Stimulated activated naive CD8-positive, alpha-beta T cell treated with anti-CD3 and anti-CD28 coated beads, Interleukin-15, Interleukin-2, amounts not matched to agents 100 U/mL and 50 U/mL, for 24 hours (primary cell): ENCODE measurements at regions not wholly inside any gene's neighbourhood (a gene's known extent, or its start where the extent isn't known, plus 50 kb on each side); places are given as distances from the start of the nearest gene placed in this dataset.

ENCODE experiments used
- ATAC-seq: fragments of 150-1000 bp; cut with Tn5 transposase; one replicate; pipeline ENCODE4 v1.10.0; 2021
- DNase-seq: peaks from one replicate; pipeline ENCODE4 v3.0.0; 2021

GRCh38 chr4:180567080-180567479 lies 1676.1 kb upstream of the TENM3 start:
- ATAC-seq (no peak), DNase-seq (no peak)

- DNase-seq, result no peak
- no peak for ATAC-seq
Observed at GRCh38 chr4:180571516-180572055, 1671.6 kb upstream of the TENM3 start.

DNA sequence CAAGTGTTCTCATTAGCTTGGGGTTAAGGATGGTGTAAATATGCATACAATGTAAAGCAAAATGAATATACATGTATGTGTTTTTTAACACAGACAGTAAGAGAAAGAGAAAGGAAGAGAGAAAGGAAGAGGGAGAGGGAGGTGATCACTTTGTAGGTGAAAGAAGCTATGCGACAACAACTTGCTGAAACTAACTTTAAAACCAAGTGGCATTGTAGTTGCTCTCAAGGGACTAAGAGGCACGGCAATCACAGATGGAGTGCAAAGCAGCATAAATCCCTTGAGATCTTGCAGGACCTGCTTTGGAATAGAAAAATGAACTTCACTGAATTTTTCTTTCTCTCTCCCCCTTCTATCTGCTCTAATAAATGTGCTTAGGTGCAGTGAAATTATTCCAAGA lies 1665.0 kb upstream of the TENM3 start:
- no peak for DNase-seq
- ATAC-seq, result no peak

DNA sequence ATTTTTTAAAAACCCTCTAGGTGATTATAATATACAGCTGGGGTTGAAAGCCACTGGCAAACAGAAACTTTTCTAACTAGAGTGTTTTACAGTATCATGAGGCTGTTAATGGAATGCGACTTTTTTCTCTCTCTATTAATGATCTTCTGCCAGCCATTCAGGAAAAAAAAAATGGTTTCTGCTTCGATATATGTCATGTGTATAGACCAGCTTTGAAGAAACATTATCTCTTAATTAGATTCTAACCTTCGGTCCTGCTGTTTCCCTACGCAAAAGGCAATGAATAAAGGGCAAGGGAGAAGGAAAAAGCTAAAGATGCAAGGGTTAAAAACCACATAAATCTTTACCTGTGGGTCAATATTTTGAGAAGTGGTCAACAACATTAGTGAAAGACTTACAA lies 1662.1 kb upstream of the TENM3 start:
- ATAC-seq (no peak), DNase-seq (no peak)

GRCh38 chr4:180587379-180587778 lies 1655.8 kb upstream of the TENM3 start:
- ATAC-seq (no peak), DNase-seq (no peak)

DNA sequence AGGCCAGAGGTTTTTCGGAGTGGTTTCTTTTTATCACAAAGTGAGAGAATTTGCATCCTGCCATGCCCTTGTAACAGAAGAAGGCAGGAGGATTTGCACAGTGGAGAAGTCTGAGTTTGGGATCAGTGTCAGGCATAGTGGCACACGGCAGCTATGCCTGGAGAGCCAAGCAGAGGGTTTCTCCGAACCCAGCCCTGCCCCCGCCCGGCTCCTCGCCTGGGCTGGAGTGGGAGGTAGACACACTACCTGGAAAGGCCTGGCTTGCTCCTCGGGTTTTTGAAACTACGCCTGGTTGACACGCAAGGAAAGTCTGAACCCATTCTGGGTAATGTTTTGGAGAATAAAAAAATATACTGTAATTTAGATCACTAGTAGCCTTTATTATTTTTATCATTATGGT lies 1653.6 kb upstream of the TENM3 start:
- no peak for ATAC-seq
- DNase-seq, result no peak

DNA sequence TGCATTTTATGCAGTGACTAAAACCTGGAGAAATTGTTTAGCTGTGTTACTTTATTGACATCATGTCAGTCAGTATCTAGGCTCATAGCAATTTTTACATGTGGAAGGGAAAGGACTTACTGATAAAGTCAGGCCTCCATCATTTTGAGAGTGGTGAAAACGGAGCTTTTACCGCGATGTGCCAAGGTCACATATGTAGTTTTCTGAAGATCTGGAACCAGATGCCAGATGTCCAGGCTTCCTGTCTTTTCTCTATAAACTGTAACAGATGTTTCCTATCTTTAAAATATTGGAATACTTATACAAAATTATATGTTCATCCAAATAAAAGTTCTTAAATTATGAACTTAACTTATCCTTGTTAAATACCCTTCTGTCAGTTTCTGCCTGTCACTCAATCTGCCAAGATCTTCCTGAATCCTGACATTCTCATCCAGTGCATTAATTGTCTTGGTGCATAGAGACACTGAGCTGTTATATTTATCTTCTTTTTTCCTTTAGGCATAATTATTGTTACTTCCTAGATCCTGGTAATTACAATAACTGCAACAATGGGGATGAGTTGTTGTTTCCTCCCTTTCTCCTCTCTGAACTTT lies 1646.2 kb upstream of the TENM3 start:
- DNase-seq (no peak), ATAC-seq (no peak)

GRCh38 chr4:180598281-180598680 lies 1644.9 kb upstream of the TENM3 start:
- no peak for ATAC-seq
- DNase-seq, result no peak

DNA sequence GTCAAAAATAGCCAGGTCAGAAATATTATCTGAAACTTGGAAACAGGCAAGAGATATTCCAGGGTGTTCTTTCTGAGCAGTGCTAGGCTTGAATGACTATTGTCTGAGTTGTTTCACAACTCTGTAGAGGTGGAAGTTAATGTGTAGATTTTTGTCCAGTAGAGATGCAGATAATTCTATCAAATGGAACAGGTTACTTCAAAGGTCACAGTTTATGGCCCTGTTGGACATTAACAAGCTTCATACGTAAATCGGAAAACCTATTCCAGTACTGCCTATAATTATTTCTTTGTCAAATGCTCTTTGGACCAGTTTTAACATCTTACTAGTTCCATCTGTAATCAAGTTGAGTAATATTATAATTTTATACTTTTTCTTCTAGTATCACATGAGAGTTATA lies 1639.4 kb upstream of the TENM3 start:
- DNase-seq (no peak), ATAC-seq (no peak)

DNA sequence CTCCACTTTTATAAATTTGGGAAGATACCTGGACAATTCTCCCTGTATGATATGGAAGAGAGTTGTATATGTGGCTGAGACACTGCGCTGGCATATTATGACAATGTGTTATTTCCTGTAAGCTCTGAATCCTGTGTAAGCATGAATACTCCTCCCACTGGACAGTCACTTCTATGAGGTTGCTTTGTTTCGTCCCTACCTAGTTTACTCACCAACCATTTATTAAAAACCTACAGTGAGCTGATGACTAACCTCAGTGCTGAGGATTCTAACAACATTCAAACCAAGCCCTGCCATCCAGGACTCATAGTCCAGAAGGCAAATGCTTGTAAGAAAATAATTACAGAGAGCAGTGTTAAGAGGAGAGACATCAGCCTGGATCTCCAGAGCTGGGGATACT lies 1632.9 kb upstream of the TENM3 start:
- no peak for DNase-seq
- no peak for ATAC-seq

DNA sequence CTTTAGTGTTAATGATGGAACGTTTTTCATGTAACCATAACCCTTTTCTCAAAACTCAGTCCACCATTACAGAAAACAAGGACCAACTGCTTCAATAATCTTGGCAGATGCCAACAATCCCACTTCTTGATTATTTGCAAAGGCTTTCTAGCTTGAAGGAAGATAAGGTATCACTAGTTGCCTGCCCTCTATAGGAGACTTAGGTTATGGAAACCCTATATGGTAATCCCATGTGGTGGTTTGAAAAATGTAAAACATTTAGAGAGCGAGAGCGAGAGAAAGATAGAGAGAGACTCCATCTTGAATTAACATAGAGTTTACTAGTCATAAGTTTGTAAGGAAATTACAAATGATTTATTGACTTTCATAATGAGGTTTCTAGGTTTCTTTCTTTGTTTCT lies 1627.5 kb upstream of the TENM3 start:
- ATAC-seq (no peak), DNase-seq (no peak)

DNA sequence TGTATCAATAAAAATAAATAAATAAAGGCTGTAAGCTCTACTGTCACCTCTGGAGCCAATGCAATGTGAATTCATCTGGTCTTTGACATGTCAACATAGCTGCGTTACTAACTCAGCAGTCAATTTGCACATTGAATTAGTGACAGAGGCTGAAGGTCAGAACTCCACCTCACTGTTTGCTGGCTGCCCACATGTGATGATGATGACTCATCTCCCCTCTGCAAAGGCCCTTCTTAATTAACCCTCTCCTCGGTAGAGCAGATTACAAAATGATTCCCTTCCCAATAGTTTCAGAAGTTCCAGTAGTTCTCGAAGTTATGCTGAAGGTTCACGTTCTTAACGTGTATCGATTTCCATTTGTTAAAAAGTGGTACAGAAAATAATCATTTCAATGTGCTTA lies 1626.0 kb upstream of the TENM3 start:
- DNase-seq (no peak), ATAC-seq (no peak)

DNA sequence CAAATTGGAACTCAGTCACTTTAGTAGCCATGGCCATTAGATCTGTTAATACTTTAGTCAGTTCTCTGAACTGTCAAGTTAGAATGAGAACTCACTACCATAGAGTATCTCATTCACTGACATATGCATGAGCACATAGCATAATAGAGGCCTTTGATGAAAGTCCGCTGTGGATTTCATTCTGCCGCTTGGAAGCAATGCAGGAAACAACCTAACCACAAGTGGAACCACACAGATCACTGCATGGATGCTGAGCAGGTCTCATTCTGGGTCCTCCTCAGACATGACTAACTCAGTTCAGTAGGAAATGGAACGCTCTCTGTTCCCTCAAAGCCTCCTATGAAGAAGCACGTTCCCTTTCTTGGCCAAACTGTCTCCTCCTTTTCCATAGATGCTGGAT lies 1624.8 kb upstream of the TENM3 start:
- no peak for DNase-seq
- ATAC-seq, result no peak

DNA sequence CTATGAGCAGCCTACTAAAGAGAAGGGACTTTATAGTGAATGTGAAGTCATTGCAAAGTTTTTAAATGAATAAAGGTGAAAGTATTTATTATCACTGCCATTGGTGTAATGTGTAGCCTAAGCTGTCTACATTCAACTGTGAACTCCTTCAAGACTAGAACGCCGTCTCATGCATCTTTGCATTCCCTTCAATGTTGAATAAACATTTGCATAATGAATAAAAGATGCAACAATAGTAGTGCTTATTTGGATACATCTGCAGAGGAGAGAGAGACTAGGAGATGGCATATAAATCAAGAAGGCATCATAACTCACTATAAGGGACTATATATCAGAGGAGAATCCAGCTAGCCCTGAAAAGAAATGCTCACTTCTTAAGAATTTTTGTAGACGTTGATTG lies 1623.8 kb upstream of the TENM3 start:
- ATAC-seq (no peak), DNase-seq (no peak)

GRCh38 chr4:180622254-180622653 lies 1620.9 kb upstream of the TENM3 start:
- no peak for ATAC-seq
- no peak for DNase-seq

- no peak for DNase-seq
- no peak for ATAC-seq
Observed at GRCh38 chr4:180625653-180626052, 1617.5 kb upstream of the TENM3 start.

GRCh38 chr4:180630012-180630665 lies 1613.1 kb upstream of the TENM3 start:
- no peak for ATAC-seq

DNA sequence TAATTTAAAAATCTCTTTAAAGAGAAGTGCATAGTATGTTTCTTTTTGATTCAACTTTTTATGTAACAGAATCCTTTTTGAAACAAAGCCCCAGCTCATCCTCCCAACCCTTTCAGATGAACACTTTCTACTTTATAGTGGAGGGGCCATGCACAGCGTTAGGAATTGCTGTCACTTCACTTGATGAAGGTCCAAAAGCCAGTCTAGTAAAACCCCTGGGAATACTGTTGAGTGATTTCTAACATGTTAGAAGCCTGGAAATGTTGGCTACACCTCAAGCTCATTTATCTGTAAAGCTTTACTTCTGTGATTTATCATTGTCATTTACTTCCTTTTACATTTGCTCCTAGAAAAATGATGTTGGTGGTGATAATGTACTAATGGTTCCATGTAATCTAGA lies 1608.9 kb upstream of the TENM3 start:
- no peak for DNase-seq
- ATAC-seq, result no peak

More at GRCh38 chr4:180630012-180630665, 1613.1 kb upstream of the TENM3 start:
- no peak for DNase-seq

DNA sequence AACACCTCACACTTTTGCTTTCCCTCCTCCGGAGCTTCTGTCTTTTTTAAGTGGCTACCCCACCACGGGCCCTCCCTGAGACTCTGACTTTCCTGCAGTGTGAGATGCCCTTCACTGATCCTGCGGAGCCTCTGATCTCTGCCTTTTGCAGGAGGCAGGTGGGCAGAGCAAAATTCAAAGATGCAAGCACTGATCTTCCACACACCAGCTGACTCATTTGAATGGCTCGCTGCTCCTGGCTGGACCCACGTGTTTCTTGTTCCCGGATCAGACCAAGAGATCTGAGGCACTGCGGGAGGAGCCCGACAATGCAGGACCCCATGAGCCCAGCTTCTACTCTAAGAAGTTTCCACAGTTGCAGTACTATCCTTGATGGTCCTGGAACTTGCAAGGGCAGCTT lies 1607.9 kb upstream of the TENM3 start:
- no peak for DNase-seq
- ATAC-seq, result no peak

- DNase-seq, result no peak
- no peak for ATAC-seq
Observed at GRCh38 chr4:180636696-180637404, 1606.4 kb upstream of the TENM3 start.

GRCh38 chr4:180637616-180638015 lies 1605.6 kb upstream of the TENM3 start:
- ATAC-seq (no peak), DNase-seq (no peak)

- DNase-seq (no peak), ATAC-seq (no peak)
Observed at GRCh38 chr4:180640193-180640592, 1603.0 kb upstream of the TENM3 start.

GRCh38 chr4:180641495-180641894 lies 1601.7 kb upstream of the TENM3 start:
- ATAC-seq, result no peak
- DNase-seq, result no peak

GRCh38 chr4:180642732-180643131 lies 1600.5 kb upstream of the TENM3 start:
- DNase-seq, result no peak
- no peak for ATAC-seq
